Kidney epithelial cell (primary cell): ENCODE measurements at regions not wholly inside any gene's neighbourhood (a gene's known extent, or its start where the extent isn't known, plus 50 kb on each side); places are given as distances from the start of the nearest gene placed in this dataset.

Source experiments
- DNase-seq: peaks from one replicate; pipeline ENCODE4 v3.0.0-alpha.2; 2010; ENCODE audit warnings: low read depth
- H3K27me3 ChIP-seq: 2 replicates; pipeline ENCODE4 v1.6.0; 2011; ENCODE audit warnings: low read length; ENCODE audit not compliant: control insufficient read depth, insufficient read depth
- H3K36me3 ChIP-seq: 2 replicates; pipeline ENCODE4 v1.5.1; 2011; ENCODE audit warnings: low read length; ENCODE audit not compliant: control insufficient read depth, insufficient read depth
- H3K4me3 ChIP-seq: 2 replicates; pipeline ENCODE4 v1.5.1; 2011; ENCODE audit warnings: low read depth, mild to moderate bottlenecking, control low read depth, low read length
- CTCF ChIP-seq: IDR thresholded peaks from 2 replicates; pipeline ENCODE4 v1.5.1; 2011; ENCODE audit warnings: mild to moderate bottlenecking, moderate library complexity, low read length, control low read depth, inconsistent platforms; ENCODE audit not compliant: insufficient read depth, poor library complexity, severe bottlenecking

- Histone ChIP-seq H3K4me3 (no peak overlapping the region), H3K27me3 (no peaks in the 10 kb centered on the region), H3K36me3 (no peaks in the 10 kb centered on the region)
- no peak for TF ChIP-seq CTCF
- no peak for DNase-seq
These were observed 828.3 kb downstream of the TECRL start for GRCh38 chr4:63580796-63581475.

GRCh38 chr4:63578383-63578782 lies 830.9 kb downstream of the TECRL start:
- H3K36me3 ChIP-seq, result no peaks in the 10 kb centered on the region
- DNase-seq, result no peak
- no peak overlapping the region for H3K4me3 ChIP-seq
- no peaks in the 10 kb centered on the region for H3K27me3 ChIP-seq
- no peak for TF ChIP-seq CTCF

- TF ChIP-seq CTCF, result no peak
- H3K4me3 ChIP-seq, result no peak overlapping the region
- DNase-seq, result no peak
- no peaks in the 10 kb centered on the region for H3K36me3 ChIP-seq
- no peaks in the 10 kb centered on the region for H3K27me3 ChIP-seq
These were observed 842.6 kb downstream of the TECRL start for GRCh38 chr4:63566658-63567057.

GRCh38 chr4:63563288-63564014 lies 845.8 kb downstream of the TECRL start:
- no peak for DNase-seq
- no peak for TF ChIP-seq CTCF
- H3K4me3 ChIP-seq, result no peak overlapping the region
- H3K36me3 ChIP-seq, result no peaks in the 10 kb centered on the region
- no peaks in the 10 kb centered on the region for H3K27me3 ChIP-seq

GRCh38 chr4:63558709-63559108 lies 850.5 kb downstream of the TECRL start:
- TF ChIP-seq CTCF, result no peak
- no peaks in the 10 kb centered on the region for H3K36me3 ChIP-seq
- H3K27me3 ChIP-seq, result no peaks in the 10 kb centered on the region
- H3K4me3 ChIP-seq, result no peak overlapping the region
- DNase-seq, result no peak

GRCh38 chr4:63556332-63556731 lies 852.9 kb downstream of the TECRL start:
- no peak for TF ChIP-seq CTCF
- Histone ChIP-seq H3K27me3 (no peaks in the 10 kb centered on the region), H3K36me3 (no peaks in the 10 kb centered on the region), H3K4me3 (no peak overlapping the region)
- DNase-seq, result no peak
